NB4 (cell line): ENCODE measurements at regions not wholly inside any gene's neighbourhood (a gene's known extent, or its start where the extent isn't known, plus 50 kb on each side); places are given as distances from the start of the nearest gene placed in this dataset.

Source experiments
- DNase-seq: peaks from one replicate; pipeline ENCODE4 v3.0.0; 2010; ENCODE audit warnings: low read depth
- H3K4me3 ChIP-seq: one replicate; pipeline ENCODE4 v1.5.1; 2011; ENCODE audit warnings: mild to moderate bottlenecking, low read depth, low read length, moderate library complexity
- CTCF ChIP-seq: IDR thresholded peaks from one replicate; pipeline ENCODE4 v1.5.1; 2012; ENCODE audit warnings: low read depth, low read length
- MYC ChIP-seq: IDR thresholded peaks from 2 replicates; pipeline ENCODE4 v1.6.1; 2011; ENCODE audit warnings: low read depth, low read length
- POLR2A ChIP-seq: IDR thresholded peaks from 2 replicates; pipeline ENCODE4 v1.6.1; 2011; ENCODE audit warnings: mild to moderate bottlenecking; ENCODE audit not compliant: insufficient read length; ENCODE audit errors: extremely low read depth
- TF ChIP-seq, protein P1 (sequence below): IDR thresholded peaks from 2 replicates; pipeline ENCODE4 v1.6.1; 2011; ENCODE audit warnings: low read depth, low read length

DNA sequence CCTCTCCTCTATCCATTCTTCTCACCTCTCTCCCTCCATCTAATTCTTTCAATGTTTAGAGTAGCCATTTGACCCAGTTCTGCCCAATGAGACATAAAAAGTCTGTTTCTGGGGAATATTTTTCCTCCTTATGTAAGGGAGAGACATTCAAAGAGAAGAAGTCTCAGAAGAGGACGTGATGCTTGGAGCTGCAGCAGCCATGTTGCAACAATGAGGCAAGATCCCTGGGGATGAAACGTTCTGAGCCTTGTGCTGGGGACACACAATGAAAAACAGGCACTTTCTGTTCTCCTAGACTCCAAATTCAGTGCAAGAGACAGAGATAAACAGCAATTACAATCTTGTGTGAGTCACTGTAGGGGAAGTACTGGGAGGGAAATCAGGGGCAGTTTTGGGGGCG, 130.8 kb downstream of the FOXL1 start:
- no peak overlapping the region for H3K4me3 ChIP-seq
- TF ChIP-seq, protein P1, sequence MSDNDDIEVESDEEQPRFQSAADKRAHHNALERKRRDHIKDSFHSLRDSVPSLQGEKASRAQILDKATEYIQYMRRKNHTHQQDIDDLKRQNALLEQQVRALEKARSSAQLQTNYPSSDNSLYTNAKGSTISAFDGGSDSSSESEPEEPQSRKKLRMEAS: no peak
- TF ChIP-seq MYC: no peak
- no peak for TF ChIP-seq POLR2A
- no peak for TF ChIP-seq CTCF
- peak; percentile 24 for DNase-seq

GRCh38 chr16:86709902-86710601, 131.7 kb downstream of the FOXL1 start:
- no peak for DNase-seq
- no peak overlapping the region for H3K4me3 ChIP-seq
- no peak for TF ChIP-seq POLR2A
- no peak for TF ChIP-seq MYC
- TF ChIP-seq CTCF: no peak
- TF ChIP-seq, protein P1: no peak

DNA sequence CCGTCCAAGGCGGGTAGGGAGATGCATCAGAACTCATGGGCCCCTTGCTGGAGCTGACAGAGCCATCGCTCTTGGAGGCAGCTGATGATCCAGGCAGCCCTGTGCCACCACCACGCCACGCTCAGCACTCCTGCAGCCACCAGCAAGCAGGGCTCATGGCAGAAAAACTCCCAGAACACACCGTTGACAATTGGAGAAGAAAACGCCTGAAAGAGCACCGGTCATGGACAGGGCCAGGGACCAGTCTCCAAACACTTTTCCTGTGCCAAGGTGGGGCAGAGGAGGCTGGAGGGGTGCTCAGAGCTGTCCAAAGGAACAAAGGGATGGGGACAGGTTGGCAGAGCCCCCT, 132.2 kb downstream of the FOXL1 start:
- DNase-seq: no peak
- TF ChIP-seq POLR2A (no peak), MYC (no peak)
- TF ChIP-seq, protein P1: no peak
- H3K4me3 ChIP-seq: no peak overlapping the region

- H3K4me3 ChIP-seq: no peak overlapping the region
- no peak for TF ChIP-seq POLR2A
- TF ChIP-seq CTCF: no peak
- no peak for TF ChIP-seq MYC
- TF ChIP-seq, protein P1: no peak
These were observed 134.0 kb downstream of the FOXL1 start for GRCh38 chr16:86712158-86713009.

GRCh38 chr16:86713021-86713631, 134.8 kb downstream of the FOXL1 start:
- DNase-seq: no peak
- no peak overlapping the region for H3K4me3 ChIP-seq

More at GRCh38 chr16:86712158-86713009, 134.0 kb downstream of the FOXL1 start:
- no peak for DNase-seq

More at GRCh38 chr16:86713021-86713631, 134.8 kb downstream of the FOXL1 start:
- TF ChIP-seq MYC: no peak
- no peak for TF ChIP-seq POLR2A
- TF ChIP-seq, protein P1: no peak
- TF ChIP-seq CTCF: no peak
